MCF 10A (cell line): ENCODE measurements at regions not wholly inside any gene's neighbourhood (a gene's known extent, or its start where the extent isn't known, plus 50 kb on each side); places are given as distances from the start of the nearest gene placed in this dataset.

Experiments
- BruUV-seq: library from RNA; stranded (reverse); fragments of 400-500 nt; replicated peaks from 2 replicates; lab custom pipeline; 2021; lab: Mats Ljungman, UMichigan
- CTCF ChIA-PET: fragments of 300-600 bp; sonication (Branson Sonifier 250); formaldehyde crosslinking; extraction: SDS; loops from one replicate; lab custom pipeline; 2021; ENCODE audit warnings: antibody characterized with exemption, inconsistent platforms; lab: Yijun Ruan, JAX
- POLR2A ChIA-PET: fragments of 300-600, 350-650 bp; sonication (Branson Sonifier 250); formaldehyde crosslinking; extraction: SDS; loops from one replicate; lab custom pipeline; 2020; ENCODE audit warnings: antibody characterized with exemption, inconsistent platforms; lab: Yijun Ruan, JAX
- DNase-seq: peaks from one replicate; pipeline ENCODE4 v3.0.0-alpha.2; 2018; ENCODE audit not compliant: unreplicated experiment
- H3K27ac Mint-ChIP-seq: one replicate; pipeline ENCODE4 v1.8.0; 2022; ENCODE audit warnings: mild to moderate bottlenecking, low read depth, mixed read lengths; ENCODE audit not compliant: unreplicated experiment
- H3K27me3 Mint-ChIP-seq: one replicate; pipeline ENCODE4 v1.8.0; 2022; ENCODE audit warnings: mixed read lengths; ENCODE audit not compliant: insufficient read depth, unreplicated experiment
- H3K36me3 Mint-ChIP-seq: one replicate; pipeline ENCODE4 v1.8.0; 2022; ENCODE audit warnings: mild to moderate bottlenecking, moderate library complexity, mixed read lengths; ENCODE audit not compliant: insufficient read depth, unreplicated experiment
- H3K4me1 Mint-ChIP-seq: one replicate; pipeline ENCODE4 v1.8.0; 2022; ENCODE audit warnings: mixed read lengths; ENCODE audit not compliant: insufficient read depth, unreplicated experiment
- H3K4me3 Mint-ChIP-seq: one replicate; pipeline ENCODE4 v1.8.0; 2022; ENCODE audit warnings: mild to moderate bottlenecking, moderate library complexity, mixed read lengths; ENCODE audit not compliant: unreplicated experiment
- H3K9me3 Mint-ChIP-seq: one replicate; pipeline ENCODE4 v1.8.0; 2022; ENCODE audit warnings: mixed read lengths; ENCODE audit not compliant: unreplicated experiment
- intact Hi-C: fragments of 100-400 bp; cut with micrococcal nuclease; formaldehyde crosslinking; loops from 2 replicates; pipeline ENCODE4 v1.14.1; 2022
- TF ChIP-seq, protein P1 (sequence below): fragments of 200-600 bp; IDR thresholded peaks from one replicate; pipeline ENCODE4 v1.8.0; 2022; ENCODE audit warnings: antibody characterized with exemption, mild to moderate bottlenecking; ENCODE audit not compliant: unreplicated experiment

DNA sequence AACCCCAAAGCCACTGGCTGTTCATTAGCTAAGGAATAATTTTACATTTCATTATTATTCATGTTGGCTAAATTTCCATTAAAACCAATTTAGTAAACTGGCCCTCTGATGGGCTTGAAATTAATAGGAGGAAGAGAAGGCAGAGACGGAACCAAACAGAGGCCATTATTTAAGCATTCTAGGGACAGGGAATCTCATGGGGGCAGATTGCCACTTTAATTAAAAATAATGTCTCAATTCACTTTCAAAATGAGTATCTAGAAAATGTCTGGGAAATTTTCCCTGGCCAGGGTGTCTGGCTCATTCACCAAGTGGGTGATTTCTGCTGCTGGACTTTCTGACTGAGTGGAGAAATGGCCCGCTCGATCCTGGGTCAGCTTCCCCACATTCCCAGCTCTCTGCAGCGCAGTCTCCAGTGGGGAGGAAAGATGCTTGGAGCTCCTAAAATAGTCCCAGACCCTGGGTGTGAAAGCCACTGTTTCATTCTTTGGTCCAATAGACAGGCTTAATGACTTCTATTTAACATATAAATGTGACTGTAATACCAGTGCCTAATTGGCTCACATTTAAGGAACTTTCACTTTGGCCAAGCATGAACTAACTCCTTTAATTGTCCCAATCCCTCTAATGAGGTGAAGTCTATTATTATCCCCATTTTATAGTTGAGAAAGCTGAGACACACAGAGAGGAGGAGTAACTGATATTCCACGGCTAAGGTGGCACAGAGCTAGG lies 64.3 kb downstream of the IRX6 start:
- no TSS peak for BruUV-seq

DNA sequence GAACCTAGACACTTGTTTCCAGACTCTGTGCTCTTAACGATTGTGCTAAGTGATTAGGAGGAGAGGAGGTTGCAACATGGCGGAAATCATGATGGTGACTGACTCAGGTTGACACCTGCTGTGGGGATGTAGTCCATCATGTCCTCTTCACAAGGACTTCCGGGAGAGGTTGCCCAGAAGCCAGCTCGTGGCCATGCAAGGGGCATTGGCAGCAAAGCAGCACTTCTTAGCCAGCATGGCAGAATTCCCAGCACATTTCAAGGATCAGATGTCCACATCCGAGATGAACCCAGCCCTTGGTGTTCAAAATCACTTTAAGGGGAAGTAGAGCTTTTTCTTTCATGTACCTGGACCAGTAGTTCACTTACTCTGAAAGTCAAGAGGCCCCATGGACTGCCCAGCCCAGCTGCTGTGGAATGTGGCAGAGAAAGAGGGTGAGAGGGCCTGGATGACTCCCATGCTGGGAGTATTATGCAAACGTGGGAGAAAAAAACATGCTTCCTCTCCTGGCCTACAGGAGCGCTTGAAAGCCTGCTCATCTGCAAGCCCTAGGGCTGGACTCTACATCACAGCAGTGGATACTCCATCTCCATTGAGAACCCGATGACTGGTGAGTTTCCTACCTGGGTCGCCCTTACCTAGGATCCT lies 65.5 kb downstream of the IRX6 start:
- CTCF ChIA-PET: interaction anchor here (1.4 kb wide), 1 partner anchor 75 kb away, joined by 4 read pairs; no protein-coding TSS in a partner anchor
- BruUV-seq: no TSS peak
- Mint-ChIP-seq H3K27ac (no peak overlapping the region), H3K4me3 (no peak overlapping the region), H3K36me3 (no peaks in the 10 kb centered on the region), H3K27me3 (no peaks in the 10 kb centered on the region), H3K4me1 (peaks cover 6% of the 10 kb centered on the region), H3K9me3 (no peaks in the 10 kb centered on the region)
- peak; percentile 20 for DNase-seq
- TF ChIP-seq, protein P1, sequence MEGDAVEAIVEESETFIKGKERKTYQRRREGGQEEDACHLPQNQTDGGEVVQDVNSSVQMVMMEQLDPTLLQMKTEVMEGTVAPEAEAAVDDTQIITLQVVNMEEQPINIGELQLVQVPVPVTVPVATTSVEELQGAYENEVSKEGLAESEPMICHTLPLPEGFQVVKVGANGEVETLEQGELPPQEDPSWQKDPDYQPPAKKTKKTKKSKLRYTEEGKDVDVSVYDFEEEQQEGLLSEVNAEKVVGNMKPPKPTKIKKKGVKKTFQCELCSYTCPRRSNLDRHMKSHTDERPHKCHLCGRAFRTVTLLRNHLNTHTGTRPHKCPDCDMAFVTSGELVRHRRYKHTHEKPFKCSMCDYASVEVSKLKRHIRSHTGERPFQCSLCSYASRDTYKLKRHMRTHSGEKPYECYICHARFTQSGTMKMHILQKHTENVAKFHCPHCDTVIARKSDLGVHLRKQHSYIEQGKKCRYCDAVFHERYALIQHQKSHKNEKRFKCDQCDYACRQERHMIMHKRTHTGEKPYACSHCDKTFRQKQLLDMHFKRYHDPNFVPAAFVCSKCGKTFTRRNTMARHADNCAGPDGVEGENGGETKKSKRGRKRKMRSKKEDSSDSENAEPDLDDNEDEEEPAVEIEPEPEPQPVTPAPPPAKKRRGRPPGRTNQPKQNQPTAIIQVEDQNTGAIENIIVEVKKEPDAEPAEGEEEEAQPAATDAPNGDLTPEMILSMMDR: no peak
- POLR2A ChIA-PET: no interaction called here
- intact Hi-C loops: no loop called here

More for the DNA sequence above, 64.3 kb downstream of the IRX6 start:
- Mint-ChIP-seq H3K27ac (no peak overlapping the region), H3K4me3 (no peak overlapping the region), H3K9me3 (no peaks in the 10 kb centered on the region), H3K27me3 (no peaks in the 10 kb centered on the region), H3K36me3 (no peaks in the 10 kb centered on the region), H3K4me1 (peaks cover 6% of the 10 kb centered on the region)
- POLR2A ChIA-PET: interaction anchor here (0.7 to 0.8 kb wide), 2 partner anchors 10 to 1632 kb away, joined by 3 to 4 read pairs; no protein-coding TSS in a partner anchor
- intact Hi-C loops: no loop called here
- DNase-seq: no peak
- TF ChIP-seq, protein P1: no peak
- CTCF ChIA-PET: interaction anchor here (0.7 kb wide), 1 partner anchor 1104 kb away, joined by 5 read pairs; no protein-coding TSS in a partner anchor

DNA sequence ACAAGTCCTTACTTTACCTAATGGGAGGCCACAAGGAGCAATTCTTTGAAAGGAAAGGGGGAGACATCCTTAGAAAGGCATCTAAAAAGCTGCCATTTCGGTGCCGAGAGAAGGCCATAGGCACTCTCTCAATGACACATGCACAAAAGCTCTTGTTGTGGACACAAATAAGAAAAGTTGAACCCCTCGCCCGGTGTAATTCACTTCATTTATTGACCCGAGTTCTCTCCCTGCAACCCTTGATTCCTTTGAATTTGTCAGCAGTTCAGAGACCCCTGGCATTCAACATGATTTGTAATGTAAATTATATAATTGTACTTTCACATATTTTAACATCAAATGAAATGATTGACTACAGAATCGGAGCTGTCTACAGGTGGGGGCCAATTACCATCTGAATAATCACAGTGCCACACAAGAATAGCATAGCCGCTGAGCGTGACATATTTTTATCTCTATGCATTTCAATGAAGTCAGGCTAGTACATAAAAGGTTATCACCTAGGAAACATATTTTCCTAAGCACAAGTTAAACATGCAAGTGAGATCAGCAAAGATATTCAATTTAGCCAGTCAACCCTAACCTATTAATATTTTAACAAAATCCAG lies 66.7 kb downstream of the IRX6 start:
- Mint-ChIP-seq H3K27me3 (no peaks in the 10 kb centered on the region), H3K4me3 (no peak overlapping the region), H3K36me3 (no peaks in the 10 kb centered on the region), H3K27ac (no peak overlapping the region), H3K4me1 (peaks cover 6% of the 10 kb centered on the region), H3K9me3 (no peaks in the 10 kb centered on the region)
- DNase-seq: no peak
- BruUV-seq: no TSS peak
- ChIA-PET POLR2A (interaction anchor here (1.0 to 1.3 kb wide), 3 partner anchors 10 to 25 kb away, joined by 3 to 5 read pairs (median 3); no protein-coding TSS in a partner anchor), CTCF (interaction anchor here (1.4 kb wide), 1 partner anchor 74 kb away, joined by 4 read pairs; no protein-coding TSS in a partner anchor)
- intact Hi-C loops: no loop called here
- TF ChIP-seq, protein P1: no peak
